ENCODE measurements at regions not wholly inside any gene's neighbourhood (a gene's known extent, or its start where the extent isn't known, plus 50 kb on each side); places are given as distances from the start of the nearest gene placed in this dataset.

- H3K36me3 Mint-ChIP-seq (ENCODE audit: low read depth) = no peaks in the 10 kb centered on the region
- H3K27ac Mint-ChIP-seq = no peak overlapping the region
- no peaks in the 10 kb centered on the region for H3K9me3 Mint-ChIP-seq
- no peaks in the 10 kb centered on the region for H3K4me1 Mint-ChIP-seq
- DNase-seq = no peak
- H3K27me3 Mint-ChIP-seq = no peaks in the 10 kb centered on the region
- ChIA-PET CTCF (no interaction called here), POLR2A (no interaction called here)
- H3K4me3 Mint-ChIP-seq = no peak overlapping the region
These were observed 60.9 kb upstream of the COL1A2 start for GRCh38 chr7:94333810-94334209.

- no peaks in the 10 kb centered on the region for H3K36me3 Mint-ChIP-seq (ENCODE audit: low read depth)
These were observed 59.1 kb upstream of the COL1A2 start for GRCh38 chr7:94335586-94335985.

GRCh38 chr7:94336009-94336408 is 58.7 kb upstream of the COL1A2 start:
- H3K36me3 Mint-ChIP-seq (ENCODE audit: low read depth) = no peaks in the 10 kb centered on the region
- H3K4me3 Mint-ChIP-seq = no peak overlapping the region
- POLR2A ChIA-PET = no interaction called here
- H3K27me3 Mint-ChIP-seq = no peaks in the 10 kb centered on the region
- H3K4me1 Mint-ChIP-seq = no peaks in the 10 kb centered on the region
- H3K27ac Mint-ChIP-seq = no peak overlapping the region
- CTCF ChIA-PET = no interaction called here
- no peaks in the 10 kb centered on the region for H3K9me3 Mint-ChIP-seq
- DNase-seq = no peak

More at GRCh38 chr7:94335586-94335985, 59.1 kb upstream of the COL1A2 start:
- no peak overlapping the region for H3K4me3 Mint-ChIP-seq
- POLR2A ChIA-PET = no interaction called here
- CTCF ChIA-PET = no interaction called here
- H3K27ac Mint-ChIP-seq = no peak overlapping the region
- no peaks in the 10 kb centered on the region for H3K4me1 Mint-ChIP-seq
- no peaks in the 10 kb centered on the region for H3K9me3 Mint-ChIP-seq
- H3K27me3 Mint-ChIP-seq = no peaks in the 10 kb centered on the region
- DNase-seq = no peak

DNA sequence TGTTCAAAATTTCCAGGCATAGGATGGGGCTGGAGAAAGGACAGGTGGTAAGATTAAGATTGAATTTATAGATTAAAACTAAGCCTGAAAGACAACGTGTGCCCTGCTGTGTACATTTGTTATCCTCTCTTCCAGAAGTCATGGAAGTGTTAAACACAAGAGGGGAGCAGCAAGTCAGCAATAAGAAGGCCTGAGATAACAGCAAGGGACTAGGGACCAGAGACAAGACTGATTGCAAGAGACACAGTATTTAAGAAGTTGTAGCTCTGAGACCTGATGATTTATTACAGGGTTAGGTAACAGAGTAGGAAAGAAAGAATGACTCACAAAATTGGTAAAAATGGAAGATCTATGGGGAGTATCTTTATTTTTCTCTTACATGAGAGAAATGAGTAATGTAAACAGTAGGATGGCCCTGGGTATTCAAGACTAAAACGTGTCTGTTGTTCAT is 55.7 kb upstream of the COL1A2 start:
- Mint-ChIP-seq H3K36me3 (ENCODE audit: low read depth) (no peaks in the 10 kb centered on the region), H3K27ac (no peak overlapping the region), H3K4me1 (no peaks in the 10 kb centered on the region), H3K27me3 (peaks cover 1% of the 10 kb centered on the region), H3K9me3 (no peaks in the 10 kb centered on the region), H3K4me3 (no peak overlapping the region)
- no peak for DNase-seq
- CTCF ChIA-PET = no interaction called here
- POLR2A ChIA-PET = no interaction called here

GRCh38 chr7:94344826-94345225 is 49.9 kb upstream of the COL1A2 start:
- POLR2A ChIA-PET = no interaction called here
- Mint-ChIP-seq H3K36me3 (ENCODE audit: low read depth) (no peaks in the 10 kb centered on the region), H3K9me3 (no peaks in the 10 kb centered on the region), H3K4me1 (no peaks in the 10 kb centered on the region), H3K4me3 (no peak overlapping the region), H3K27me3 (peaks cover 1% of the 10 kb centered on the region), H3K27ac (no peak overlapping the region)
- CTCF ChIA-PET = no interaction called here
- DNase-seq = no peak

Measured in activated CD4-positive, alpha-beta T cell treated with anti-CD3 and anti-CD28 coated beads, Interleukin-2, amount 10 ng/mL, durations not matched to agents 7 days and 5 days (primary cell).